Psoas muscle (tissue), 7 donors: ENCODE measurements at regions not wholly inside any gene's neighbourhood (a gene's known extent, or its start where the extent isn't known, plus 50 kb on each side); places are given as distances from the start of the nearest gene placed in this dataset.

Experiments used
- ATAC-seq, 4 donors: fragments of 200-7000 bp; cut with Tn5 transposase; one replicate each; pipeline ENCODE4 v1.9.1; 2020; ENCODE audit warnings: moderate library complexity in 3 of 4, mild to moderate bottlenecking in 2 of 4
- DNase-seq, 2 donors: peaks; one replicate each; pipeline ENCODE4 v3.0.0-alpha.2; 2020
- H3K27ac ChIP-seq: fragments of 200-600 bp; one replicate; pipeline ENCODE4 v1.8.0; 2022
- H3K27me3 ChIP-seq, 3 donors: fragments of 200-600 bp in 1 of 3; one replicate each; pipeline versions ENCODE4 v1.6.1 to v1.8.0; 2013 to 2022; ENCODE audit warnings: low read length in 2 of 3, mild to moderate bottlenecking in 2 of 3, moderate library complexity in 1 of 3; ENCODE audit not compliant: insufficient read depth in 3 of 3
- H3K36me3 ChIP-seq, 2 donors: fragments of 200-600 bp in 1 of 2; one replicate each; pipeline versions ENCODE4 v1.6.1 to v1.8.0; 2013 to 2022; ENCODE audit warnings: low read depth in 1 of 2, mild to moderate bottlenecking in 1 of 2, moderate library complexity in 1 of 2; ENCODE audit not compliant: insufficient read depth in 1 of 2
- H3K4me1 ChIP-seq: fragments of 200-600 bp; one replicate; pipeline ENCODE4 v1.8.0; 2022
- H3K4me3 ChIP-seq: fragments of 200-600 bp; one replicate; pipeline ENCODE4 v1.8.0; 2022; ENCODE audit warnings: mild to moderate bottlenecking
- H3K9me3 ChIP-seq: fragments of 200-600 bp; one replicate; pipeline ENCODE4 v1.8.0; 2022
- WGBS, 3 donors: extraction: QIAGEN DNeasy Blood & Tissue Kit; methylation state at CpG; one replicate each; pipeline versions ENCODE4 v1.1.6 to v1.1.7; 2013; 5-methylcytosine and 5-hydroxymethylcytosine counted together
- intact Hi-C, 2 donors: fragments of 100-400 bp; cut with DNase I; formaldehyde crosslinking; loops; one replicate each; pipeline versions ENCODE4 v1.11.0 to v1.14.2; 2022
- TF ChIP-seq, protein P1 (sequence below): fragments of 200-600 bp; IDR thresholded peaks from one replicate; pipeline ENCODE4 v1.8.0; 2022; ENCODE audit warnings: antibody characterized with exemption
- donor health status: healthy with polysubstance abuse.
- donor health status: DM: no; HTN: no; CAD: no; lungs with moderate emphysema.
- donor health status: Bipolar disorder and iron deficiency.
- donor health status: healthy.
- donor health status: DM: yes; HTN: yes; CAD: no.
- donor health status: DM: no; HTN: no; CAD: no.
- donor health status: DM: yes; HTN: yes; CAD: no.

DNA sequence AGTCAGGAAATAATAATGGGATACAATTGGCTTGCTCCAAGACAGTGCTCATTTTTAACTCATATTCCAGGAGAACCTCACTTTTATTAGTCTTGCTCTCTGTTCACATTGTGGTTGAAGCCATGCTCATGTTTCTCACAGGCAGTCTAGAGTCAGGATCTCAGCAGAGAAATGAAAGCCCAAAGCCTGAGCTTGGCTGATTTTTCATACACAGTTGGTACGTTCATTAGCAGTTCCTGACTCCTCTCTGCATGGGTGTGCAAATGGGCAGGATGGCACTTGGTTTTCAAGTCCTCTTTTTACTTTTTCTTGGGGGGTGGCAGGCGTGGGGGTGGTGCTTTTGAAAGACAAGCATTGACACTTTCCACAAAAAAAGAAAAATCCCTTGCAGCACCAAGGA is 56.0 kb upstream of the KLF7 start:
- TF ChIP-seq, protein P1, sequence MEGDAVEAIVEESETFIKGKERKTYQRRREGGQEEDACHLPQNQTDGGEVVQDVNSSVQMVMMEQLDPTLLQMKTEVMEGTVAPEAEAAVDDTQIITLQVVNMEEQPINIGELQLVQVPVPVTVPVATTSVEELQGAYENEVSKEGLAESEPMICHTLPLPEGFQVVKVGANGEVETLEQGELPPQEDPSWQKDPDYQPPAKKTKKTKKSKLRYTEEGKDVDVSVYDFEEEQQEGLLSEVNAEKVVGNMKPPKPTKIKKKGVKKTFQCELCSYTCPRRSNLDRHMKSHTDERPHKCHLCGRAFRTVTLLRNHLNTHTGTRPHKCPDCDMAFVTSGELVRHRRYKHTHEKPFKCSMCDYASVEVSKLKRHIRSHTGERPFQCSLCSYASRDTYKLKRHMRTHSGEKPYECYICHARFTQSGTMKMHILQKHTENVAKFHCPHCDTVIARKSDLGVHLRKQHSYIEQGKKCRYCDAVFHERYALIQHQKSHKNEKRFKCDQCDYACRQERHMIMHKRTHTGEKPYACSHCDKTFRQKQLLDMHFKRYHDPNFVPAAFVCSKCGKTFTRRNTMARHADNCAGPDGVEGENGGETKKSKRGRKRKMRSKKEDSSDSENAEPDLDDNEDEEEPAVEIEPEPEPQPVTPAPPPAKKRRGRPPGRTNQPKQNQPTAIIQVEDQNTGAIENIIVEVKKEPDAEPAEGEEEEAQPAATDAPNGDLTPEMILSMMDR: no peak
- no peaks in the 10 kb centered on the region for H3K36me3 ChIP-seq
- 52 to 63% (median 57%) methylated on average over 2 of the region's 2 CpGs for WGBS, 3 donors
- H3K27ac ChIP-seq: no peak overlapping the region
- intact Hi-C loops: no loop called here
- ATAC-seq (no peak), DNase-seq (no peak)
- H3K9me3 ChIP-seq: no peaks in the 10 kb centered on the region
- H3K4me1 ChIP-seq: peaks cover 7% of the 10 kb centered on the region
- no peak overlapping the region for H3K4me3 ChIP-seq
- H3K27me3 ChIP-seq: peaks cover 0 to 5% (median 0%) of the 10 kb centered on the region in 3 donors

DNA sequence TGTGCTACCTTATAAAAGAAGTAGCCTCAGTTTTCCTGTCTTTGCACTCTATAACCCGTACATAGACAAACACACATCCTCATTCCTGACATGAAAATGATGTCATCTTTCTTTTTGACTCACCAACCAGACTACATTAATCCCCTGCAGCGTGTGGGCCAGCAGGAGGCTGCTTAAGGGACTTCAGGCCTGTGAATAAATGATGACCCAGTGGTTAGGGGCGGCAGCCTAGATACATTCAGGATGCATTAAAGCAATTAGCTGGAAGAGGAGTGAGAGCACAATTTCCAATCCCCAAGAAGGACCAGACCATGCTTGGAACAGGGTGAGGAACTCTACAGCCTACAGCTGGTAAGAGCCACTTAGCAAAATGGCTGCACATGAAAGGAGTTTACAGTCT is 57.3 kb upstream of the KLF7 start:
- 75 to 81% (median 78%) methylated on average over 3 of the region's 3 CpGs for WGBS, 3 donors
- TF ChIP-seq, protein P1: no peak
- H3K4me3 ChIP-seq: no peak overlapping the region
- no peaks in the 10 kb centered on the region for H3K36me3 ChIP-seq
- DNase-seq (no peak), ATAC-seq (no peak)
- H3K4me1 ChIP-seq: peaks cover 18% of the 10 kb centered on the region
- intact Hi-C loops: no loop called here
- H3K27ac ChIP-seq: no peak overlapping the region
- no peaks in the 10 kb centered on the region for H3K27me3 ChIP-seq
- H3K9me3 ChIP-seq: no peaks in the 10 kb centered on the region

DNA sequence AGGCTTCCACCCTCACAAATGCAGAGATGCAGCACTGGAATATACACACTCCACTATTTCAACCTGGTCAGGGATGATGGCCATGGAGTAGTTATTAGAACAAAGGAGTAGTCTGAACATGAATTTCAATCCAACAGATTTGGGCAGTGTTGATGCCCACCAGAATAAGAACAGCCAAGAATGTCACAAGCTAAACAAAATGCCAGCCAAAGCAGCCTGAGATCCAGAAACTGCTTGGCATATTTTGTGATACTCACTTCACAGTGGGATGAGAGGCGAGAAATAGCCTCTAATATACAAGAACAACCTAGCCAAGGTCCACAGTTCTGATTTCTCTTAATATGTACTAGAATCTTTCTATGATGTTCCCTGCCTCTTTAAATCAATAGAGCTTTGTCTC is 58.6 kb upstream of the KLF7 start:
- ATAC-seq (no peak), DNase-seq (no peak)
- Histone ChIP-seq H3K27me3 (no peaks in the 10 kb centered on the region), H3K4me1 (peaks cover 20% of the 10 kb centered on the region), H3K9me3 (no peaks in the 10 kb centered on the region), H3K27ac (no peak overlapping the region), H3K4me3 (no peak overlapping the region), H3K36me3 (no peaks in the 10 kb centered on the region)
- WGBS, 3 donors: 49 to 78% (median 54%) methylated on average over 1 of the region's 1 CpG
- intact Hi-C loops: no loop called here
- TF ChIP-seq, protein P1: no peak

DNA sequence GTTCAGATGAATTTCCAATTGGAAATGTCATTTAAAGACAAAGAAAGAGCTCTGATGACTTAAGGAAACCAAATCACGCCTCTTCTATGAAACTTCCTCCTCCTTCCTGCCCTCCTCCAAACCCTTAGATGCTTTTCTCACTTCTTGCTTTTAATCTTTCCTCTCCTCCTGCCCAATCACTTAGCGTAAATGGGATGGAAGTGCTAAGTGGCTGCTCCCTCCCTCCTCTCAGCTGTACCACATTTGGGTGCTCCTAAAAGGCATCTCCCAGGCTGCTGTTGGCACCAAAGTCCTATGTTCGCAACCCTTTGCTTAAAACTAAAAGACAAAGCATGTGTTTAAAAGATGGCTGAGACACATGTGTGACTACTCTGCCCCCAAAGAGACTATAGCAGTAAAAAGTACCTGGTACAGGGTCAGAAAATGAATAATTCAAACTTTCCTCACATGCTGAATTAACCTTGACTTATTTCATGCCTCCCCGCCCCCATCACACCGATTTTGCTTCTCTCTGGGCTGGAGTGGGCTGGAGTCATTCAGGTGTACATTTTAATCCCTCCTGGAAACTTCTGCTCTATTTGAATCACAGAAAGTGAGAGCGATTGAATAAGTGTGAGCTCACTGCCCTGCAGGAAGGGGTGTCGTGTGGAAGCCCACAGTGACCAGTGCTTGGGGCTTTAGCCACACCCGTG is 59.2 kb upstream of the KLF7 start:
- ATAC-seq: no peak

More for the DNA sequence above, 59.2 kb upstream of the KLF7 start:
- Histone ChIP-seq H3K4me1 (peaks cover 20% of the 10 kb centered on the region), H3K27me3 (no peaks in the 10 kb centered on the region), H3K4me3 (no peak overlapping the region), H3K36me3 (no peaks in the 10 kb centered on the region), H3K9me3 (no peaks in the 10 kb centered on the region), H3K27ac (no peak overlapping the region)
- TF ChIP-seq, protein P1: no peak
- WGBS, 3 donors: 50 to 60% (median 51%) methylated on average over 8 of the region's 8 CpGs
- intact Hi-C loops: loop anchor here in 1 of 2 donors (5.0 kb wide), 1 partner anchor 58 kb away; the partner anchor contains the start of gene KLF7
- DNase-seq: no peak
